ENCODE measurements at regions not wholly inside any gene's neighbourhood (a gene's known extent, or its start where the extent isn't known, plus 50 kb on each side); places are given as distances from the start of the nearest gene placed in this dataset.
"Not testable (repeated sequence)": the region's sequence is repeated elsewhere in the genome, so short reads cannot be mapped to it uniquely, and the experiment has no call there.

- no peak for DNase-seq (ENCODE audit: low spot score)
Observed at GRCh38 chr13:81025091-81025490, 684.2 kb upstream of the SPRY2 start.

GRCh38 chr13:81021284-81021840, 680.4 kb upstream of the SPRY2 start:
- DNase-seq (ENCODE audit: low spot score), result peak; percentile 6

GRCh38 chr13:81020010-81020409, 679.1 kb upstream of the SPRY2 start:
- no peak for DNase-seq (ENCODE audit: low spot score)

- no peak for DNase-seq (ENCODE audit: low spot score)
Observed at GRCh38 chr13:81018936-81019335, 678.0 kb upstream of the SPRY2 start.

- DNase-seq (ENCODE audit: low spot score), result peak; percentile 23
Observed at GRCh38 chr13:81017513-81018152, 676.7 kb upstream of the SPRY2 start.

- DNase-seq (ENCODE audit: low spot score), result no peak
Observed at GRCh38 chr13:81012031-81012430, 671.1 kb upstream of the SPRY2 start.

- DNase-seq (ENCODE audit: low spot score), result no peak
Observed at GRCh38 chr13:81001828-81002385, 661.0 kb upstream of the SPRY2 start.

GRCh38 chr13:80998603-80999002, 657.7 kb upstream of the SPRY2 start:
- DNase-seq (ENCODE audit: low spot score), result not testable (repeated sequence)

GRCh38 chr13:80989747-80990146, 648.8 kb upstream of the SPRY2 start:
- DNase-seq (ENCODE audit: low spot score), result no peak

GRCh38 chr13:80989241-80989640, 648.3 kb upstream of the SPRY2 start:
- no peak for DNase-seq (ENCODE audit: low spot score)

GRCh38 chr13:80988391-80989151, 647.6 kb upstream of the SPRY2 start:
- no peak for DNase-seq (ENCODE audit: low spot score)

GRCh38 chr13:80979035-80979641, 638.2 kb upstream of the SPRY2 start:
- peak; percentile 23 for DNase-seq (ENCODE audit: low spot score)

GRCh38 chr13:80977168-80977567, 636.2 kb upstream of the SPRY2 start:
- DNase-seq (ENCODE audit: low spot score), result no peak

- DNase-seq (ENCODE audit: low spot score), result no peak
Observed at GRCh38 chr13:80975903-80976302, 635.0 kb upstream of the SPRY2 start.

- DNase-seq (ENCODE audit: low spot score), result no peak
Observed at GRCh38 chr13:80973721-80974120, 632.8 kb upstream of the SPRY2 start.

- no peak for DNase-seq (ENCODE audit: low spot score)
Observed at GRCh38 chr13:80972857-80973478, 632.0 kb upstream of the SPRY2 start.

- DNase-seq (ENCODE audit: low spot score), result no peak
Observed at GRCh38 chr13:80965097-80965496, 624.2 kb upstream of the SPRY2 start.

GRCh38 chr13:80962855-80963254, 621.9 kb upstream of the SPRY2 start:
- no peak for DNase-seq (ENCODE audit: low spot score)

GRCh38 chr13:80962173-80962572, 621.2 kb upstream of the SPRY2 start:
- DNase-seq (ENCODE audit: low spot score), result no peak

GRCh38 chr13:80957019-80957655, 616.2 kb upstream of the SPRY2 start:
- no peak for DNase-seq (ENCODE audit: low spot score)

GRCh38 chr13:80955501-80955900, 614.6 kb upstream of the SPRY2 start:
- DNase-seq (ENCODE audit: low spot score), result no peak

- DNase-seq (ENCODE audit: low spot score), result no peak
Observed at GRCh38 chr13:80952158-80952557, 611.2 kb upstream of the SPRY2 start.

All from HuH-7 (cell line).